GM12878 (cell line): ENCODE measurements at regions not wholly inside any gene's neighbourhood (a gene's known extent, or its start where the extent isn't known, plus 50 kb on each side); places are given as distances from the start of the nearest gene placed in this dataset.

ENCODE experiments used
- ATAC-seq: fragments of 200-7000 bp; cut with Tn5 transposase; 3 replicates; pipeline ENCODE4 v1.9.1; 2020; ENCODE audit warnings: mild to moderate bottlenecking, moderate library complexity
- BruUV-seq: library from RNA; stranded (reverse); fragments of 400-500 nt; replicated peaks from 2 replicates; lab custom pipeline; 2021; lab: Mats Ljungman, UMichigan
- CTCF ChIA-PET: fragments of 300-600 bp; sonication (Branson Sonifier 250); formaldehyde crosslinking; extraction: SDS; loops from one replicate; lab custom pipeline; 2021; ENCODE audit warnings: inconsistent platforms; lab: Yijun Ruan, JAX
- POLR2A ChIA-PET: fragments of 350-600 bp; formaldehyde crosslinking; extraction: SDS; loops from one replicate; lab custom pipeline; 2021; ENCODE audit warnings: inconsistent platforms; lab: Charles Lee
- RAD21 ChIA-PET: fragments of 300-600 bp; sonication (Branson Sonifier 250); formaldehyde crosslinking; loops from one replicate; lab custom pipeline; 2023; ENCODE audit warnings: antibody characterized with exemption; ENCODE audit not compliant: unreplicated experiment; lab: Charles Lee
- SMC1A ChIA-PET: fragments of 300-600 bp; sonication (Branson Sonifier 250); formaldehyde crosslinking; loops from one replicate; lab custom pipeline; 2023; ENCODE audit not compliant: unreplicated experiment, uncharacterized antibody; lab: Charles Lee
- DNase-seq: peaks from one replicate; pipeline ENCODE4 v3.0.0-alpha.2; 2011; ENCODE audit warnings: low read depth, low spot score
- FAIRE-seq: peaks from 3 replicates; lab custom pipeline; 2011; peaks lifted over from hg19 to GRCh38; lab: Jason Lieb, UNC
- H2AFZ ChIP-seq: 2 replicates; pipeline ENCODE4 v1.6.0; 2011; ENCODE audit warnings: low read depth, low read length, control low read depth; ENCODE audit not compliant: control insufficient read depth
- H3K27ac ChIP-seq: 2 replicates; pipeline ENCODE4 v1.5.1; 2011; ENCODE audit warnings: control low read depth; ENCODE audit not compliant: control insufficient read depth, insufficient read depth
- H3K27me3 ChIP-seq, 2 experiments: replicated peaks in 1 of 2; 2 replicates each; pipeline versions ENCODE4 v1.6.0 to v1.6.1; 2011; ENCODE audit warnings: low read length in 1 of 2; ENCODE audit not compliant: control insufficient read depth in 2 of 2, insufficient read depth in 2 of 2
- H3K36me3 ChIP-seq, 2 experiments: 2 replicates each; pipeline ENCODE4 v1.5.1; 2011; ENCODE audit warnings: low read length in 1 of 2; ENCODE audit not compliant: control insufficient read depth in 2 of 2, insufficient read depth in 2 of 2
- H3K4me1 ChIP-seq: 2 replicates; pipeline ENCODE4 v1.6.1; 2011; ENCODE audit warnings: mild to moderate bottlenecking, low read length, moderate library complexity, mixed read lengths; ENCODE audit not compliant: control insufficient read depth, insufficient read depth
- H3K4me2 ChIP-seq: 2 replicates; pipeline ENCODE4 v1.6.0; 2011; ENCODE audit warnings: control low read depth; ENCODE audit not compliant: control insufficient read depth, insufficient read depth
- H3K4me3 ChIP-seq: fragments of 200-600 bp; sonication (generic); 2 replicates; pipeline ENCODE4 v1.5.1; 2016
- H3K79me2 ChIP-seq: 2 replicates; pipeline ENCODE4 v1.6.0; 2011; ENCODE audit warnings: low read length; ENCODE audit not compliant: control insufficient read depth, insufficient read depth
- H3K9ac ChIP-seq: 2 replicates; pipeline ENCODE4 v1.8.0; 2011; ENCODE audit warnings: low read length, control low read depth, mixed read lengths; ENCODE audit not compliant: control insufficient read depth, insufficient read depth
- H3K9me3 ChIP-seq: replicated peaks from 3 replicates; pipeline ENCODE4 v1.5.1; 2011; ENCODE audit warnings: mild to moderate bottlenecking, low read length; ENCODE audit not compliant: control insufficient read depth, insufficient read depth
- H4K20me1 ChIP-seq: 2 replicates; pipeline ENCODE4 v1.6.0; 2011; ENCODE audit not compliant: control insufficient read depth, insufficient read depth
- CBX5 ChIP-seq: sonication (generic); IDR thresholded peaks from 2 replicates; pipeline ENCODE4 v1.6.1; 2016; ENCODE audit warnings: low read depth, moderate library complexity, mild to moderate bottlenecking, inconsistent platforms
- CREB1 ChIP-seq: IDR thresholded peaks from 2 replicates; pipeline ENCODE4 v1.6.1; 2012; ENCODE audit warnings: low read depth, mild to moderate bottlenecking, inconsistent platforms
- E4F1 ChIP-seq: fragments of 450-650 bp; IDR thresholded peaks from 2 replicates; pipeline ENCODE4 v1.6.1; 2018; ENCODE audit warnings: borderline replicate concordance, mild to moderate bottlenecking; ENCODE audit not compliant: partially characterized antibody
- MEF2A ChIP-seq: IDR thresholded peaks from 2 replicates; pipeline ENCODE4 v1.6.1; 2011; ENCODE audit warnings: low read depth, mild to moderate bottlenecking, low read length, moderate library complexity; ENCODE audit not compliant: insufficient read depth
- MTA2 ChIP-seq: fragments of 450-650 bp; IDR thresholded peaks from 2 replicates; pipeline ENCODE4 v1.6.1; 2016; ENCODE audit warnings: low read depth, mild to moderate bottlenecking, moderate library complexity
- MYB ChIP-seq: fragments of 150-350 bp; IDR thresholded peaks from 2 replicates; pipeline ENCODE4 v1.6.1; 2014; ENCODE audit warnings: mild to moderate bottlenecking, low read depth, low read length, borderline replicate concordance
- PKNOX1 ChIP-seq: fragments of 450-650 bp; IDR thresholded peaks from 2 replicates; pipeline ENCODE4 v1.6.1; 2016; ENCODE audit warnings: mild to moderate bottlenecking
- RELB ChIP-seq: fragments of 450-650 bp; IDR thresholded peaks from 2 replicates; pipeline ENCODE4 v1.6.1; 2017; ENCODE audit warnings: low read depth, mild to moderate bottlenecking, moderate library complexity
- USF2 ChIP-seq: IDR thresholded peaks from 2 replicates; pipeline ENCODE4 v1.6.1; 2011; ENCODE audit warnings: low read depth, low read length, improper control_type of control experiment, borderline replicate concordance
- WRNIP1 ChIP-seq: IDR thresholded peaks from 2 replicates; pipeline ENCODE4 v1.6.1; 2011; ENCODE audit warnings: low read depth, low read length, improper control_type of control experiment, borderline replicate concordance
- ZBTB33 ChIP-seq: fragments of 450-650 bp; IDR thresholded peaks from 2 replicates; pipeline ENCODE4 v1.6.1; 2017; ENCODE audit warnings: mild to moderate bottlenecking
- ZBTB4 ChIP-seq: fragments of 450-650 bp; formaldehyde crosslinking; IDR thresholded peaks from 2 replicates; pipeline ENCODE4 v1.4.0; 2022; ENCODE audit warnings: mild to moderate bottlenecking, moderate library complexity
- WGBS: methylation state at CpG from one replicate; pipeline ENCODE4 v1.1.6; 2016; ENCODE audit warnings: low lambda C conversion rate; ENCODE audit not compliant: insufficient replicate concordance, insufficient coverage; ENCODE audit errors: missing lambda C conversion rate; 5-methylcytosine and 5-hydroxymethylcytosine counted together
- in situ Hi-C: fragments of 300-500 bp; cut with MboI; formaldehyde crosslinking; loops from 9 replicates; pipeline ENCODE4 v1.14.3; 2018; ENCODE audit warnings: mixed read lengths
- intact Hi-C: fragments of 100-400 bp; cut with micrococcal nuclease; formaldehyde crosslinking; loops from one replicate; pipeline ENCODE4 v1.14.2; 2022; ENCODE audit not compliant: unreplicated experiment

- Histone ChIP-seq H3K36me3 (no peaks in the 10 kb centered on the region), H3K4me2 (no peak overlapping the region), H3K9ac (no peak overlapping the region), H3K79me2 (no peaks in the 10 kb centered on the region), H3K4me1 (no peaks in the 10 kb centered on the region), H3K9me3 (no peaks in the 10 kb centered on the region), H3K27ac (no peak overlapping the region), H3K4me3 (no peak overlapping the region), H4K20me1 (no peaks in the 10 kb centered on the region), H3K27me3 (no peaks in the 10 kb centered on the region), H2AFZ (no peak overlapping the region)
- BruUV-seq = no TSS peak
- intact Hi-C loops = no loop called here
- CTCF ChIA-PET = interaction anchor here (1.0 kb wide), 1 partner anchor 9 kb away, joined by 4 read pairs; no protein-coding TSS in a partner anchor
- in situ Hi-C loops = no loop called here
- no peak for ATAC-seq
- POLR2A ChIA-PET = no interaction called here
- 17% methylated on average over 7 of the region's 7 CpGs for WGBS
- no peak for TF ChIP-seq MTA2
- TF ChIP-seq RELB = no peak
- TF ChIP-seq MYB = no peak
- no peak for TF ChIP-seq PKNOX1
- no peak for TF ChIP-seq WRNIP1
- no peak for TF ChIP-seq USF2
- TF ChIP-seq ZBTB33 = no peak
- TF ChIP-seq E4F1 = no peak
- TF ChIP-seq CREB1 = no peak
- TF ChIP-seq MEF2A = no peak
- TF ChIP-seq CBX5 = no peak
- TF ChIP-seq ZBTB4 (CRISPR knock-in tag) = no peak
- RAD21 ChIA-PET = interaction anchor here (1.3 kb wide), 1 partner anchor 10 kb away, joined by 3 read pairs; no protein-coding TSS in a partner anchor
- FAIRE-seq = no peak
- no peak for DNase-seq
- SMC1A ChIA-PET = no interaction called here
Observed at GRCh38 chrX:42246814-42247213, 323.5 kb upstream of the CASK start.
